H9 (cell line): ENCODE measurements at regions not wholly inside any gene's neighbourhood (a gene's known extent, or its start where the extent isn't known, plus 50 kb on each side); places are given as distances from the start of the nearest gene placed in this dataset.

Experiments used
- DNase-seq: peaks from one replicate; pipeline ENCODE4 v3.0.0-alpha.2; 2017
- H2AFZ ChIP-seq: one replicate; pipeline ENCODE4 v1.6.1; 2013; ENCODE audit warnings: mild to moderate bottlenecking, low read length, control low read depth, moderate library complexity
- H2AK5ac ChIP-seq: 2 replicates; pipeline ENCODE4 v1.6.1; 2013; ENCODE audit warnings: low read length, control low read depth, mixed read lengths; ENCODE audit not compliant: insufficient read length
- H2BK120ac ChIP-seq: one replicate; pipeline ENCODE4 v1.6.1; 2013; ENCODE audit warnings: low read depth, mild to moderate bottlenecking, low read length, control low read depth, inconsistent platforms; ENCODE audit not compliant: poor library complexity, severe bottlenecking
- H2BK12ac ChIP-seq: 2 replicates; pipeline ENCODE4 v1.6.1; 2013; ENCODE audit warnings: low read length, control low read depth, mixed read lengths, low read depth; ENCODE audit not compliant: insufficient read length
- H2BK15ac ChIP-seq: 2 replicates; pipeline ENCODE4 v1.6.1; 2013; ENCODE audit warnings: low read depth, low read length, control low read depth
- H2BK20ac ChIP-seq: one replicate; pipeline ENCODE4 v1.6.1; 2013; ENCODE audit warnings: low read depth, mild to moderate bottlenecking, low read length, control low read depth, inconsistent platforms; ENCODE audit not compliant: poor library complexity, severe bottlenecking
- H2BK5ac ChIP-seq: 2 replicates; pipeline ENCODE4 v1.6.1; 2013; ENCODE audit warnings: low read length, control low read depth, mixed read lengths; ENCODE audit not compliant: insufficient read length
- H3K14ac ChIP-seq: 2 replicates; pipeline ENCODE4 v1.6.1; 2013; ENCODE audit warnings: low read length, control low read depth; ENCODE audit not compliant: insufficient read depth
- H3K18ac ChIP-seq: 2 replicates; pipeline ENCODE4 v1.6.1; 2013; ENCODE audit warnings: low read depth, mild to moderate bottlenecking, mixed read lengths, low read length, control low read depth; ENCODE audit not compliant: insufficient read length
- H3K23ac ChIP-seq: 2 replicates; pipeline ENCODE4 v1.6.1; 2013; ENCODE audit warnings: low read length, control low read depth, mixed read lengths, low read depth; ENCODE audit not compliant: insufficient read length
- H3K23me2 ChIP-seq: 2 replicates; pipeline ENCODE4 v1.6.1; 2013; ENCODE audit warnings: low read depth, mild to moderate bottlenecking, mixed read lengths, low read length, control low read depth; ENCODE audit not compliant: insufficient read length, poor library complexity, severe bottlenecking
- H3K27ac ChIP-seq: 2 replicates; pipeline ENCODE4 v1.5.1; 2013; ENCODE audit warnings: low read length, control low read depth, mixed read lengths, low read depth; ENCODE audit not compliant: insufficient read length
- H3K27me3 ChIP-seq: 2 replicates; pipeline ENCODE4 v1.6.1; 2013; ENCODE audit warnings: low read length, control low read depth, inconsistent platforms; ENCODE audit not compliant: insufficient read depth
- H3K4ac ChIP-seq: 2 replicates; pipeline ENCODE4 v1.6.1; 2013; ENCODE audit warnings: low read depth, mild to moderate bottlenecking, control low read depth, inconsistent platforms, low read length, moderate library complexity
- H3K4me1 ChIP-seq: 2 replicates; pipeline ENCODE4 v1.6.1; 2013; ENCODE audit warnings: low read length, control low read depth, inconsistent platforms; ENCODE audit not compliant: insufficient read depth
- H3K4me2 ChIP-seq: 2 replicates; pipeline ENCODE4 v1.6.1; 2013; ENCODE audit warnings: low read length, control low read depth, mixed read lengths; ENCODE audit not compliant: insufficient read length, insufficient read depth
- H3K56ac ChIP-seq: 2 replicates; pipeline ENCODE4 v1.6.1; 2013; ENCODE audit warnings: low read depth, mild to moderate bottlenecking, mixed read lengths, low read length, control low read depth; ENCODE audit not compliant: insufficient read length
- H3K79me1 ChIP-seq: 2 replicates; pipeline ENCODE4 v1.6.1; 2013; ENCODE audit warnings: low read depth, mild to moderate bottlenecking, moderate library complexity, low read length, control low read depth, inconsistent platforms; ENCODE audit not compliant: insufficient read depth, poor library complexity, severe bottlenecking
- H3K79me2 ChIP-seq: 2 replicates; pipeline ENCODE4 v1.6.1; 2013; ENCODE audit warnings: low read length, control low read depth, inconsistent platforms; ENCODE audit not compliant: insufficient read depth
- H3K9ac ChIP-seq: 2 replicates; pipeline ENCODE4 v1.6.1; 2013; ENCODE audit warnings: low read length, control low read depth, mixed read lengths; ENCODE audit not compliant: insufficient read length; ENCODE audit errors: extremely low read depth
- H3K9me3 ChIP-seq: one replicate; pipeline ENCODE4 v1.6.1; 2013; ENCODE audit warnings: low read depth, low read length, inconsistent platforms; ENCODE audit not compliant: control insufficient read depth
- H3T11ph ChIP-seq: one replicate; pipeline ENCODE4 v1.6.1; 2013; ENCODE audit warnings: mild to moderate bottlenecking, low read length, control low read depth, inconsistent platforms
- H4K20me1 ChIP-seq: one replicate; pipeline ENCODE4 v1.6.1; 2013; ENCODE audit not compliant: control insufficient read depth, insufficient read length, insufficient read depth
- H4K5ac ChIP-seq: 2 replicates; pipeline ENCODE4 v1.6.1; 2013; ENCODE audit warnings: low read depth, mild to moderate bottlenecking, mixed read lengths, low read length, control low read depth; ENCODE audit not compliant: insufficient read length
- H4K8ac ChIP-seq: replicated peaks from 2 replicates; pipeline ENCODE4 v1.6.1; 2013; ENCODE audit warnings: low read length, control low read depth, mixed read lengths, low read depth; ENCODE audit not compliant: insufficient read length
- H4K91ac ChIP-seq: 2 replicates; pipeline ENCODE4 v1.6.1; 2013; ENCODE audit warnings: low read depth, mild to moderate bottlenecking, moderate library complexity, mixed read lengths, low read length, control low read depth; ENCODE audit not compliant: insufficient read length
- H3K27ac Mint-ChIP-seq, 3 experiments: 2 replicates in 2 of 3; 3 replicates in 1 of 3; pipeline ENCODE4 v1.8.0; 2020 to 2021; ENCODE audit warnings: mixed read lengths in 3 of 3, mild to moderate bottlenecking in 1 of 3, moderate library complexity in 1 of 3
- H3K27me3 Mint-ChIP-seq: 2 replicates; pipeline ENCODE4 v1.8.0; 2021; ENCODE audit warnings: low read depth, mild to moderate bottlenecking, moderate library complexity, mixed read lengths
- H3K36me3 Mint-ChIP-seq, 3 experiments: 2 replicates in 2 of 3; 3 replicates in 1 of 3; pipeline ENCODE4 v1.8.0; 2020 to 2021; ENCODE audit warnings: low read depth in 3 of 3, mixed read lengths in 3 of 3; ENCODE audit not compliant: insufficient read depth in 1 of 3
- H3K4me1 Mint-ChIP-seq, 2 experiments: 2 replicates each; pipeline ENCODE4 v1.8.0; 2020; ENCODE audit warnings: mixed read lengths in 2 of 2
- H3K4me3 Mint-ChIP-seq, 2 experiments: 2 replicates in 1 of 2; 3 replicates in 1 of 2; pipeline ENCODE4 v1.8.0; 2020 to 2021; ENCODE audit warnings: mild to moderate bottlenecking in 2 of 2, mixed read lengths in 2 of 2, moderate library complexity in 1 of 2
- H3K9me3 Mint-ChIP-seq, 2 experiments: 2 replicates in 1 of 2; 3 replicates in 1 of 2; pipeline ENCODE4 v1.8.0; 2020; ENCODE audit warnings: mild to moderate bottlenecking in 2 of 2, mixed read lengths in 2 of 2, moderate library complexity in 1 of 2
- CTCF ChIP-seq: fragments of 200-600 bp; sonication (generic); conservative IDR thresholded peaks from 3 replicates; pipeline ENCODE4 v1.8.0; 2021; ENCODE audit warnings: antibody characterized with exemption, mild to moderate bottlenecking
- WGBS: extraction: QIAGEN DNeasy Blood & Tissue Kit; methylation state at CpG from one replicate; pipeline ENCODE4 v1.1.7; 2013; ENCODE audit warnings: missing lambda C conversion rate, low lambda C conversion rate, mixed read lengths; ENCODE audit not compliant: insufficient read length; ENCODE audit errors: extremely low coverage; 5-methylcytosine and 5-hydroxymethylcytosine counted together

- Histone ChIP-seq H2AK5ac (no peak overlapping the region), H3K4ac (no peak overlapping the region), H3K27me3 (no peaks in the 10 kb centered on the region), H2BK15ac (no peak overlapping the region), H2BK120ac (no peak overlapping the region), H3K4me2 (no peak overlapping the region), H4K20me1 (no peaks in the 10 kb centered on the region), H3K9me3 (no peaks in the 10 kb centered on the region), H3K23ac (no peak overlapping the region), H3K23me2 (no peaks in the 10 kb centered on the region), H2BK5ac (no peak overlapping the region), H2BK20ac (no peak overlapping the region), H3K27ac (no peak overlapping the region), H4K5ac (no peak overlapping the region), H4K91ac (no peak overlapping the region), H3T11ph (no peak overlapping the region), H3K14ac (no peak overlapping the region), H3K4me1 (no peaks in the 10 kb centered on the region), H3K79me1 (no peaks in the 10 kb centered on the region), H3K18ac (no peak overlapping the region), H2AFZ (no peak overlapping the region), H3K79me2 (no peaks in the 10 kb centered on the region), H4K8ac (no peak overlapping the region), H3K9ac (no peak overlapping the region), H3K56ac (no peak overlapping the region), H2BK12ac (no peak overlapping the region)
- peaks cover 2 to 5% of the 10 kb centered on the region in 2 experiments; a peak in 3 of 5 replicates for H3K9me3 Mint-ChIP-seq
- TF ChIP-seq CTCF = no peak; the same call in 2 of the 3 replicates
- DNase-seq = no peak
- no peaks in the 10 kb centered on the region for H3K4me1 Mint-ChIP-seq
- H3K36me3 Mint-ChIP-seq = peaks cover 0 to 5% (median 0%) of the 10 kb centered on the region in 3 experiments; a peak in 1 of 7 replicates
- H3K27ac Mint-ChIP-seq = no peak overlapping the region
- no peaks in the 10 kb centered on the region; the same call in 1 of the 2 replicates for H3K27me3 Mint-ChIP-seq
- no peak overlapping the region for H3K4me3 Mint-ChIP-seq
- WGBS = no CpG with 5 or more reads among the region's 7 CpGs
These were observed 699.8 kb downstream of the GALR1 start for GRCh38 chr18:77949355-77949973.
